ENCODE measurements at regions not wholly inside any gene's neighbourhood (a gene's known extent, or its start where the extent isn't known, plus 50 kb on each side); places are given as distances from the start of the nearest gene placed in this dataset.

DNA sequence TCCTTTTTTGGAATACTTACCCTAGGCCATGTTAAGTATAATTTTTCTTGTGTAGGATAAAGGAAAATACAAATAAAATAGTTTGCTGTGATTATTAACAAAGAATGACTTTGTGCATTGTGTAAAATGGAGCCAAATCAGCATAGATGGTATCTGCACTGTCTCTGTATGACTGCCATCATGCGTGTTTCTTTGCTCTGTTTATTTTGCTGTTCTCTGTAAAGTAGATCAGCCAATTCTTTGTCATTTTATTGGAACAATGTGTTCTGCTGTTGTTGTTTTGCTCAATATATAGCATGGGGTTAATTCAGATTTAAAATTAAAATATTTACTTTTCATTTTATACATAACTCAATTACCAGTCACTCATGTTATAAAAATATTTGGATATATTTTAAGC lies 181.3 kb upstream of the UBE2E3 start:
- Histone ChIP-seq H3K9me3 (no peaks in the 10 kb centered on the region), H3K4me3 (no peak overlapping the region), H3K27me3 (no peaks in the 10 kb centered on the region), H3K4me1 (no peaks in the 10 kb centered on the region), H3K27ac (no peak overlapping the region), H3K36me3 (ENCODE audit: low read depth, missing control alignments) (no peaks in the 10 kb centered on the region)
- DNase-seq, result no peak
- TF ChIP-seq, protein P1, sequence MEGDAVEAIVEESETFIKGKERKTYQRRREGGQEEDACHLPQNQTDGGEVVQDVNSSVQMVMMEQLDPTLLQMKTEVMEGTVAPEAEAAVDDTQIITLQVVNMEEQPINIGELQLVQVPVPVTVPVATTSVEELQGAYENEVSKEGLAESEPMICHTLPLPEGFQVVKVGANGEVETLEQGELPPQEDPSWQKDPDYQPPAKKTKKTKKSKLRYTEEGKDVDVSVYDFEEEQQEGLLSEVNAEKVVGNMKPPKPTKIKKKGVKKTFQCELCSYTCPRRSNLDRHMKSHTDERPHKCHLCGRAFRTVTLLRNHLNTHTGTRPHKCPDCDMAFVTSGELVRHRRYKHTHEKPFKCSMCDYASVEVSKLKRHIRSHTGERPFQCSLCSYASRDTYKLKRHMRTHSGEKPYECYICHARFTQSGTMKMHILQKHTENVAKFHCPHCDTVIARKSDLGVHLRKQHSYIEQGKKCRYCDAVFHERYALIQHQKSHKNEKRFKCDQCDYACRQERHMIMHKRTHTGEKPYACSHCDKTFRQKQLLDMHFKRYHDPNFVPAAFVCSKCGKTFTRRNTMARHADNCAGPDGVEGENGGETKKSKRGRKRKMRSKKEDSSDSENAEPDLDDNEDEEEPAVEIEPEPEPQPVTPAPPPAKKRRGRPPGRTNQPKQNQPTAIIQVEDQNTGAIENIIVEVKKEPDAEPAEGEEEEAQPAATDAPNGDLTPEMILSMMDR (IDR thresholded peaks at IDR 0.05), result no peak
- no peak for TF ChIP-seq POLR2A (IDR thresholded peaks at IDR 0.05)
- intact Hi-C loops (cut with DNase I; ENCODE audit: low total_unique reads), result no loop called here
- WGBS, 2 donors, result 58 to 77% methylated on average over 1 of the region's 1 CpG

DNA sequence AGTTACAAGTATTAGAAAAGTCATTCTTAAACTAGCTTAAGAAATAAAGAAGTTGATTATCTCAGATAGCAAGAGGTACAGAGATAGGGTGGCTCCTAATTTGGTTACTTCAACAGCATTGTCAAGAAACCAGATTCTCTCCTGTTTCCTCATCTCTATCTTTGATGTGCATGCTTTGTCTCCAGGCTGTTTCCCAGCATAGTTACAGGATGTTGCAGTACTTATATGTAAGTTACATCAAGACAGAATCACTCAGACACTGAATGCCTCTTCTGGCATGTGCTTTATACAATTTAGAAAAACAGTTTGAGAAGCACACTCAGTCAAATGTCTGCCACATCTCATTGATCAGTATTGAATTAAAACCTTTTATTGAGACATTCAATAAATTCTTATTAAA lies 189.5 kb upstream of the UBE2E3 start:
- intact Hi-C loops (cut with DNase I; ENCODE audit: low total_unique reads), result no loop called here
- TF ChIP-seq, protein P1 (IDR thresholded peaks at IDR 0.05), result no peak
- no peak for TF ChIP-seq POLR2A (IDR thresholded peaks at IDR 0.05)
- no peak for DNase-seq
- Histone ChIP-seq H3K4me3 (no peak overlapping the region), H3K27ac (no peak overlapping the region), H3K9me3 (no peaks in the 10 kb centered on the region), H3K4me1 (no peaks in the 10 kb centered on the region), H3K27me3 (no peaks in the 10 kb centered on the region), H3K36me3 (ENCODE audit: low read depth, missing control alignments) (no peaks in the 10 kb centered on the region)

DNA sequence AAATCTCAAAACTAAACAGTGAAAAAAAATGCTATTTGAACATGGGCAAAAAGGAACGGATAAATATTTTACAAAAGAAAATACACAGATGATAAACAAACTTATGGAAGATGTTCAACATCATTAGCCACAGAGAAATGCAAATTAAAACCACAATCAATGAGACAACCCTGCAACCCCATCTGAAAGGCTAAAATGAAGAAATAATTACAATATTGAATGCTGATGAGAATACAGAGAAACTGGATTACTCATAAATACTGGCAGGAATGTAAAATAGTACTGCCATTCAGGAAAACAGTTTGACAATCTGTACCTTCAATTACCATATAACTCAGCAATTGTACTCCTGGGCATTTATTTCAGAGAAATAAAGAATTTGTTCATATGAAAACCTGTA lies 193.1 kb upstream of the UBE2E3 start:
- DNase-seq, result no peak
- Histone ChIP-seq H3K4me3 (no peak overlapping the region), H3K9me3 (no peaks in the 10 kb centered on the region), H3K27ac (no peak overlapping the region), H3K4me1 (no peaks in the 10 kb centered on the region), H3K36me3 (ENCODE audit: low read depth, missing control alignments) (no peaks in the 10 kb centered on the region), H3K27me3 (no peaks in the 10 kb centered on the region)
- intact Hi-C loops (cut with DNase I; ENCODE audit: low total_unique reads), result no loop called here
- WGBS, 2 donors, result 85 to 89% methylated on average over 1 of the region's 1 CpG
- TF ChIP-seq, protein P1 (IDR thresholded peaks at IDR 0.05), result no peak
- no peak for TF ChIP-seq POLR2A (IDR thresholded peaks at IDR 0.05)

DNA sequence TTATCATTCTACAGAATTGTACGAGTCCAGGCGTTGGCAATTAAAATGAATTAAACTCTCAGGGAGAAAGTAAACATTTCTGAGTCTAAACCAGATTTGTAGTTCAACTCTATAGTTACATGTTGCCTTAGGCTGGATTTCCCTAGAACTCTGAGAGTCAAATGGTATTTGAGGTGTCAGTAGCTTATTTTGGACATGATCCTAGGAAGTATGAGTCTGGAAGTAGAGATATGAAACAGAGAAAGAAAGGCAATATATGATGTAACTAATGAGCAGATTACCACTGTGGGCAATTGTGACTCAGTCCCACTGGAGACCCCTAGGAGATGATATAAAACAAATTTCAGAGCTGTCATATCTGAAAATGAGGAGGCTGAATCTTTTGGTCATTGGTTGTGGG lies 199.1 kb upstream of the UBE2E3 start:
- no peak for DNase-seq
- Histone ChIP-seq H3K27ac (no peak overlapping the region), H3K4me1 (no peaks in the 10 kb centered on the region), H3K27me3 (no peaks in the 10 kb centered on the region), H3K9me3 (no peaks in the 10 kb centered on the region), H3K4me3 (no peak overlapping the region), H3K36me3 (ENCODE audit: low read depth, missing control alignments) (no peaks in the 10 kb centered on the region)
- no peak for TF ChIP-seq POLR2A (IDR thresholded peaks at IDR 0.05)
- TF ChIP-seq, protein P1 (IDR thresholded peaks at IDR 0.05), result no peak
- intact Hi-C loops (cut with DNase I; ENCODE audit: low total_unique reads), result no loop called here
- 90 to 93% methylated on average over 2 of the region's 2 CpGs for WGBS, 2 donors

DNA sequence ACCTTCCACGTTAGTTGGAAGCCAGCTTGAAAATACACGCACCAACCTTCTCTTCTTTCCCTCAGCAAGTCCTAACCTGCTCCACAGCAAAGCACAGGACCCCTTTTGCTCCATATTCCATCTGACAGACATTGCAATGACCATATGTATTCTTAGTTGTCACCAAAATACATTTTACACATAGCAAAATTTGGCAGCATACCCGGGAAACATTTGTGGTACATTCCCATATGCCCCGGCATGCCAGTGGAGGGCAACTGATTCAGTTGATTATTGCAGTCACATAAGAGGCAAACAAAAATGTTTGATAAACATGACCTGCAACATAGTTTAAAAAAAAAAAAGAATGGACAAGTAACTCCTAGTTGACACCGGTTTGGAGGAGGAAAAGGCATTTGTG lies 202.1 kb upstream of the UBE2E3 start:
- Histone ChIP-seq H3K36me3 (ENCODE audit: low read depth, missing control alignments) (no peaks in the 10 kb centered on the region), H3K27ac (no peak overlapping the region), H3K4me1 (no peaks in the 10 kb centered on the region), H3K9me3 (no peaks in the 10 kb centered on the region), H3K27me3 (no peaks in the 10 kb centered on the region), H3K4me3 (no peak overlapping the region)
- no peak for TF ChIP-seq POLR2A (IDR thresholded peaks at IDR 0.05)
- TF ChIP-seq, protein P1 (IDR thresholded peaks at IDR 0.05), result no peak
- WGBS, 2 donors, result 92 to 95% methylated on average over 5 of the region's 5 CpGs
- intact Hi-C loops (cut with DNase I; ENCODE audit: low total_unique reads), result no loop called here
- no peak for DNase-seq
